ENCODE measurements at regions not wholly inside any gene's neighbourhood (a gene's known extent, or its start where the extent isn't known, plus 50 kb on each side); places are given as distances from the start of the nearest gene placed in this dataset.

DNA sequence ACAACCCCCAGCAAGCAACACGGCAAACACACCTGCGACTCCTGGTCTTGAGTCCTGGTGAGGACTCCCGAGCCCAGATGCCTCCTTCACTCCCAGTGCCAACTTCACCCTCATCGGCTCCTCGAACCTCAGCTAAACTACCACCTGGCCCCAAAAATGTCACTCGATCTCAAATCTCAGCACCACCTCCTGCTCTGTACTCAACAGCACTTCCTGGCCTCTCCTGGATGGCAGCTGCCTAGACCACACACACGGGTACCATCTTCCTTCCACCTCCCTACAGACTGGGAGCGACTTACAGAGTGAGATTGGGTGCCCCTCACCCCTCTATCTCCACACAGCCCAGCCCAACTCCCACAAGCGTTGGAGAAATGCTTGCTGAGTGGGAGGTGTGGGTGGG lies 123.9 kb upstream of the MGMT start:
- no peak overlapping the region for H3K27ac ChIP-seq
- H3K4me1 ChIP-seq = no peaks in the 10 kb centered on the region
- no peaks in the 10 kb centered on the region for H3K36me3 ChIP-seq
- no peaks in the 10 kb centered on the region for H3K9me3 ChIP-seq
- TF ChIP-seq, protein P1, sequence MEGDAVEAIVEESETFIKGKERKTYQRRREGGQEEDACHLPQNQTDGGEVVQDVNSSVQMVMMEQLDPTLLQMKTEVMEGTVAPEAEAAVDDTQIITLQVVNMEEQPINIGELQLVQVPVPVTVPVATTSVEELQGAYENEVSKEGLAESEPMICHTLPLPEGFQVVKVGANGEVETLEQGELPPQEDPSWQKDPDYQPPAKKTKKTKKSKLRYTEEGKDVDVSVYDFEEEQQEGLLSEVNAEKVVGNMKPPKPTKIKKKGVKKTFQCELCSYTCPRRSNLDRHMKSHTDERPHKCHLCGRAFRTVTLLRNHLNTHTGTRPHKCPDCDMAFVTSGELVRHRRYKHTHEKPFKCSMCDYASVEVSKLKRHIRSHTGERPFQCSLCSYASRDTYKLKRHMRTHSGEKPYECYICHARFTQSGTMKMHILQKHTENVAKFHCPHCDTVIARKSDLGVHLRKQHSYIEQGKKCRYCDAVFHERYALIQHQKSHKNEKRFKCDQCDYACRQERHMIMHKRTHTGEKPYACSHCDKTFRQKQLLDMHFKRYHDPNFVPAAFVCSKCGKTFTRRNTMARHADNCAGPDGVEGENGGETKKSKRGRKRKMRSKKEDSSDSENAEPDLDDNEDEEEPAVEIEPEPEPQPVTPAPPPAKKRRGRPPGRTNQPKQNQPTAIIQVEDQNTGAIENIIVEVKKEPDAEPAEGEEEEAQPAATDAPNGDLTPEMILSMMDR (IDR thresholded peaks at IDR 0.05) = no peak
- no peaks in the 10 kb centered on the region for H3K27me3 ChIP-seq
- ATAC-seq (no peak), DNase-seq (no peak)
- H3K4me3 ChIP-seq = no peak overlapping the region
- intact Hi-C loops (cut with DNase I) = no loop called here

DNA sequence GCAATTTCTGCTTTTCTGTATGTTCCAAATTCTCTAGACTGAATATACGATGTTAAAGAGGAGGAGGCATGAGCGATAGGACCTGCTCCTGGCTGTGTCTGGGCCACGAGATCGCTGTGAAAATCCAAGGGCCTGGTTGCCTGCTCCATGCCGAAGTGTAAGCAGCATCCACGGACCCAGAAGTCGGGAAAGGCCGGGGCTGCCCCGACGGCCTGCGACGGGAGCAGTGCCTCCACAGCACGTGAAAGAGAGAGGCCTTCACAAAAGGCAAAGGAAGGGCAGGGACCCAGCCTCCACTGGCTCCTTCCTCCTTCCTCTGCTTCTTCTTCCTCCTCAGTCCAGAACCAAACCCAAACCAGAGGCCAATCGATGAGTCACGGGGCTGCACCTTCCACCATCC lies 122.9 kb upstream of the MGMT start:
- H3K4me3 ChIP-seq = no peak overlapping the region
- intact Hi-C loops (cut with DNase I) = no loop called here
- H3K9me3 ChIP-seq = no peaks in the 10 kb centered on the region
- H3K27me3 ChIP-seq = no peaks in the 10 kb centered on the region
- H3K36me3 ChIP-seq = no peaks in the 10 kb centered on the region
- no peaks in the 10 kb centered on the region for H3K4me1 ChIP-seq
- no peak overlapping the region for H3K27ac ChIP-seq
- ATAC-seq = no peak
- DNase-seq = no peak
- TF ChIP-seq, protein P1 (IDR thresholded peaks at IDR 0.05) = no peak

DNA sequence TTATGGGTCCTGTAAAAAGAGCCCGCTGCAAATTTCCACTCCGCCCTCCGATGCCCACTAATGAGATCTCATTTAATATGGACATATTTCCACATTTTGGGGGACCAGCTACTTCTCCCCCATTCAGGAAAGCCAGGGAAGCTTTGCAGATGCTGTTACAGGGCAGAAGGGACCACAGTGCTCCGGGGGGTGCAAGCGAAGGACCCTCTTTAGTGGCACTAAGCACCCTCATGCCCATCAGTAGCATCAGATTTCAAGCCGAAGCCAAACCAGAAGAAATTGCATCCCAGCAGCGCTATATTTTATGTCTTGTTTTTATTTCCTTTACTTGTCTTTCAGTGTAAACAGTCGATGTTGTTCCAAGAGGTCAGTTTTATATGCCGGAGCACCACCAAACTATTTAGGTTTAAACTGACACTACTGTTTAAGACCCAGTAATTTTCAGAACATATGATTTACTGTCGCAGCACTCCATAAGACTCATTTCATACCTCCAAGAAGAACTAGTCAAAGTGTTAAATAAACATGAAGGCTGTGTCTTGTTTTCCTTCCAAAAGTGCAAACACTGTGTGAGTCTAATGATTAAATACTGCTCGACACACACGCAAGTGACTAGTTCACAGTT lies 122.2 kb upstream of the MGMT start:
- intact Hi-C loops (cut with DNase I) = no loop called here
- TF ChIP-seq, protein P1 (IDR thresholded peaks at IDR 0.05) = no peak
- no peaks in the 10 kb centered on the region for H3K27me3 ChIP-seq
- no peak for ATAC-seq
- no peaks in the 10 kb centered on the region for H3K9me3 ChIP-seq
- no peak overlapping the region for H3K27ac ChIP-seq
- DNase-seq = no peak
- H3K4me1 ChIP-seq = no peaks in the 10 kb centered on the region
- no peak overlapping the region for H3K4me3 ChIP-seq
- H3K36me3 ChIP-seq = no peaks in the 10 kb centered on the region

DNA sequence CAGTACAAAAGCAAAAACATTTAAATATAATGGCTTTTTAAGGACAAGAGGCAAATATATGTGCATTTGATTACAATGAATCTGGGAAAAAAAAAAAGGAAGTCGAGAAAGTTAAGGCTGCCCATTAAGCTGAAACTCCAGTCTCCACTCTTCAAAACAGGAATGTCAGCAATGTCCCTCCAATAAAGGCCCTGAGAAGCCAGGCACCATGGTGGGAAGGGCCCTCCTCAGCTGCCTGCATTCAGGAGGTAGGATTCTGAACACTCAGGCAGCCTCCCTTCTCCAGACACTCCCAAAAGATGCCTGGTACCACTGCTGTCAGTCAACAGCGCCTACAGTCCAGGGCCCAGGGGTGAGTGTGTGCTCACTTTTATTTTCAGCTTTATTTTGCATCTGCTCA lies 121.3 kb upstream of the MGMT start:
- no peaks in the 10 kb centered on the region for H3K27me3 ChIP-seq
- no peaks in the 10 kb centered on the region for H3K36me3 ChIP-seq
- H3K9me3 ChIP-seq = no peaks in the 10 kb centered on the region
- no peak overlapping the region for H3K27ac ChIP-seq
- H3K4me1 ChIP-seq = no peaks in the 10 kb centered on the region
- intact Hi-C loops (cut with DNase I) = no loop called here
- TF ChIP-seq, protein P1 (IDR thresholded peaks at IDR 0.05) = no peak
- no peak overlapping the region for H3K4me3 ChIP-seq
- no peak for DNase-seq
- ATAC-seq = no peak

DNA sequence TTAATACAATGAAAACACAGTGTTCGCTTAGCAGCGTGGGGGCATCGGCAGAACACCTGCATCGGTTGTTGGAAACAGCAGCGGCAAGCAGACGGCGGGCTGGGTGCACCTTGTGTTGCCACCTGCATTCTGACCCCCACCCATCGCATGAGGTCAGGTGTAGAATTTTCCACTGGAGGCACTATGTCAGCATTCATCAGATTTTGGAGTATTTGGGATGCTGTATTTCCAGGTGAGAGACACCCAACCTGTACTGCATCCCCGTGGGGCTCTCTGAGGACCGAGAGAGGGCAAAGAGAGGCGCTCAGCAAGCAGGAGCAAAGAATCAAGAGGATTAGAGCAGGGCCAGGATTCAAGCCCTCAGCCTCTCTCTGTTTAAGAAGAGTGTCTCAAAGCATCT lies 116.4 kb upstream of the MGMT start:
- H3K4me1 ChIP-seq = no peaks in the 10 kb centered on the region
- intact Hi-C loops (cut with DNase I) = no loop called here
- ATAC-seq = no peak
- H3K36me3 ChIP-seq = no peaks in the 10 kb centered on the region
- no peak overlapping the region for H3K4me3 ChIP-seq
- no peak overlapping the region for H3K27ac ChIP-seq
- no peaks in the 10 kb centered on the region for H3K9me3 ChIP-seq
- TF ChIP-seq, protein P1 (IDR thresholded peaks at IDR 0.05) = no peak
- H3K27me3 ChIP-seq = no peaks in the 10 kb centered on the region
- DNase-seq = no peak

DNA sequence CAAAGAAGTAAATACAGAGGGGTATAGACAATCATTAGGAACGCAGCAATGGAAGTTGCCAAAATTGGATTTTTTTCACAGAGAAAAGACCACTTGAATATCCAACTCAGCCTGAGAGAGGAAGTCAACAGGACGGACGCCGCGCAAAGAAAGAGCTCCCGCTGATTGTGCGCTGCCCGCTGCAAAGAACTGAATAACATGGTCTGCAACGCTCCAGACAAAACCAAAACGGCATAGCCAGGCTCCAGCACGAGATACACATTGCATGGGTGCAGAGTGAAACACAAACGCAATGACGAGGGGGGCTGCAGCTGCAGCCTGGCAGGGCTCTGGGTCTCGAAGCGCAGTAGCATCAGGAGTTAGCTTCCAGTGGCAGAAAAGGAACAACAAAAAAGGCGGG lies 113.9 kb upstream of the MGMT start:
- H3K36me3 ChIP-seq = no peaks in the 10 kb centered on the region
- no peak overlapping the region for H3K4me3 ChIP-seq
- DNase-seq (no peak), ATAC-seq (no peak)
- TF ChIP-seq, protein P1 (IDR thresholded peaks at IDR 0.05) = no peak
- intact Hi-C loops (cut with DNase I) = no loop called here
- H3K27ac ChIP-seq = no peak overlapping the region
- no peaks in the 10 kb centered on the region for H3K27me3 ChIP-seq
- peaks cover 8% of the 10 kb centered on the region for H3K9me3 ChIP-seq
- H3K4me1 ChIP-seq = no peaks in the 10 kb centered on the region
